HG03280 (cell line): ENCODE measurements at regions not wholly inside any gene's neighbourhood (a gene's known extent, or its start where the extent isn't known, plus 50 kb on each side); places are given as distances from the start of the nearest gene placed in this dataset.
"Not testable (repeated sequence)": the region's sequence is repeated elsewhere in the genome, so short reads cannot be mapped to it uniquely, and the experiment has no call there.

Experiments used
- ATAC-seq: cut with Tn5 transposase; IDR thresholded peaks from one replicate; pipeline ENCODE4 v1.9.1; 2021; ENCODE audit warnings: mild to moderate bottlenecking, moderate library complexity; ENCODE audit not compliant: unreplicated experiment

GRCh38 chr9:30771760-30772159, 1612.7 kb upstream of the ACO1 start:
- no peak for ATAC-seq

GRCh38 chr9:30773427-30773826, 1611.0 kb upstream of the ACO1 start:
- ATAC-seq: no peak

DNA sequence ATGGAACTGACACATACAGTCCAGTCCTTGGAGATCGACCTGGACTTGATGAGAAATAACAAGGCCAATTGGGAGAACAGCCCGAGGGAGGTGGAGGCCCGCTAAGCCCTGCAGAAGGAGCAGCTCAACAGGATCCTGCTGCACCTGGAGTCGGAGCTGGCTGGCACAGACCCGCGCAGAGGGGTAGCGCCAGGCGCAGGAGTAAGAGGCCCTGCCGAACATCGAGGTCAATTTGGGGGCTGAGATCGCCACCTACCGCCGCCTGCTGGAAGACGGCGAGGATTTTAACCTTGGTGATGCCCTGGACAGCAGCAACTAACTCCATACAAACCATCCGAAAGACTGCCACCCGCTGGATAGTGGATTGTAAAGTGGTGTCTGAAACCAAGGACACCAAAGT, 1610.1 kb upstream of the ACO1 start:
- no peak for ATAC-seq

DNA sequence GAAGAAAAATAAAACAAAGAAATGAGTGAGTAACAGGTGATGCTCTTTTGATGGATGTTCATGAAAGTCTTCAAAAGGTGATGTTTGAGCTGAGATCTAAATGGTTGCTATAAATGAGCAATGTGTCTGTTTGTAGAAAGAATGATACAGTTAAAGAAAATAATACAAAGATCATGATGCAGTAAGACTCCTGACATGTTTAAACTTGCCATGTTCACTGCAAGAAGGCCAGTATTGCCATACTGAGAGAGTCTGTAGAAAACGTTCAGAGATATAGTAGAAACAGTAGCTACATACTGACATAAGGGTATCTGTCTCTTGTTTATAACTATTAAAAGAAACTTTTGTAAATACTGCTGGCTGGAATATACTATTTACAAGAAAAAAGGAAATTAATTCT, 1609.2 kb upstream of the ACO1 start:
- no peak for ATAC-seq

- no peak for ATAC-seq
Observed at GRCh38 chr9:30796764-30797163, 1587.7 kb upstream of the ACO1 start.

DNA sequence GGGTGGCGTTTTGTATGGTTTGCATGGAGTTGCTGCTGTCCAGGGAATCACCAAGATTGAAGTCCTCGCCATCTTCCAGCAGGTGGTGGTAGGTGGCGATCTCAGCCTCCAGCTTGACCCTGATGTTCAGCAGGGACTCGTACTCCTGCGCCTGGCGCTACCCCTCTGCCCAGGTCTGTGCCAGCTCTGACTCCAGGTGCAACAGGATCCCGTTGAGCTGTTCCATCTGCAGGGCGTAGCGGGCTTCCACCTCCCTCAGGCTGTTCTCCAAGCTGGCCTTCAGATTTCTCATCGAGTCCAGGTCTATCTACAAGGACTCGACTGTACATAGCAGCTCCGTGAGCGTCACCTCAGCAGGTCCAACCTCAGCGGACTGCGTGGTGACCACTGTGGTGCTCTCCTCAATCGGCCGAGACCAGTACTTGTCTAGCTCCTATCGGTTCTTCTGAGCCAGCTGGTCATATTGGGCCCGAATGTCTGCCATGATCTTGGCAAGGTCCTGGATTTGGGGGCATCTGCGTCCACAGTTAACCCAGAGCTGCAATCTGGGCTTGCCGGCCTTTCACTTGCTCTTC, 1584.8 kb upstream of the ACO1 start:
- ATAC-seq: no peak

- ATAC-seq: no peak
Observed at GRCh38 chr9:30800421-30800820, 1584.0 kb upstream of the ACO1 start.

DNA sequence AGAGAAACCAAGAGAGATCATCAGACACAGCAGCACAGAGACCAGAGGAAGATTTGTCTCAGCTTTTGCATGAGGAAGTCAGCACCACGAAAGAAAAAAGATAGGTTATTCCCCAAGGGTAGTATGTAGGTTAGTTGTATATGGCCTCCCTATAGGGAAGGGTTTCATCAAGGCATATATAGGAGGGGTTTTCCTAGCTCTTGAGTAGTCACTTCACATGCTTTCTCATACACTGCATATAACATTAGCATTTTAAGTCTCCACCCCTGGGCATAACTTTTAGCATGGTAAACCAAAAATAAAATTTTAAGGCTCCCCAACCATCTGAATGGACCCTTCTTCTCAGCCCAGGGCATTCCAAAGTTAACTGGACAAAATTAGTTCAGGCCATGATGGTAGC, 1571.6 kb upstream of the ACO1 start:
- ATAC-seq: no peak

DNA sequence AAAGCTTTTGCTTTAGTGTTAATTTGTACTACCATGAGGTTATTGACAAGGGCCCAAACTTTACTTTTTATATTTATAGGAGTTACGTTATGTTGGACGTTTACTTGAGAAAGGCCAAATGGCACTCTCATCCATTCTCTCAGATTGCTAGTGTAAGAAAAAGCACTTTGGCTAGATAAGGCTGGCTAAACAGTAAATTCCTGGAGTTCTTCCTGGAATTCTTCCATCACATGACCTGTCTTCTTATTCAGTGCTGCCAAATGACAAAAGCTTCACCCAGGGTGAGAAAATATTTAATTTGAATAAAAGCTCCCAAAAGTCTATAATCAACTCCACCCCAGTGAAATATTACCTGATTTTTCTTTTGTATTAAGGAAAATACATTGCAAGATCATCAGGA, 1568.9 kb upstream of the ACO1 start:
- ATAC-seq: no peak

DNA sequence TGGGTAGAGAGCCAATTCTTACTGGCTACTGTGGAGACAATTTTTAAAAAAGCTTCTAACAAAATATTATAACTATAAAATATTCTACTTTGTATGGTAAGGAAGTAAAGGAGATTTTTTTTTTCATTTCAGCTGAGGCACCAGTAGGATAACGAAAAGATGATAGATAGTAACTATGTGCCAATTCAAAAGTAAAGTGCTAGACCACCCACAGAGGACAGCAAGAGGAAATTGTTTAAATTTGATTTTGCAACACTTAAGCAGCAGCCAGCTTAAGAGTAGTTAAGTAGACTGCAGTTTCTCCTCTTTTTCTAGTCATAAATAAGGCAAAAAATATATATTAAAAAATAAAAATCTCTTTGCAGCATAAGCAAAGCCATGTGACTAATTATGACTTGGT, 1539.3 kb upstream of the ACO1 start:
- no peak for ATAC-seq

GRCh38 chr9:30846651-30847050, 1537.8 kb upstream of the ACO1 start:
- no peak for ATAC-seq

GRCh38 chr9:30851600-30851999, 1532.8 kb upstream of the ACO1 start:
- no peak for ATAC-seq

- ATAC-seq: no peak
Observed at GRCh38 chr9:30900706-30901105, 1483.7 kb upstream of the ACO1 start.

DNA sequence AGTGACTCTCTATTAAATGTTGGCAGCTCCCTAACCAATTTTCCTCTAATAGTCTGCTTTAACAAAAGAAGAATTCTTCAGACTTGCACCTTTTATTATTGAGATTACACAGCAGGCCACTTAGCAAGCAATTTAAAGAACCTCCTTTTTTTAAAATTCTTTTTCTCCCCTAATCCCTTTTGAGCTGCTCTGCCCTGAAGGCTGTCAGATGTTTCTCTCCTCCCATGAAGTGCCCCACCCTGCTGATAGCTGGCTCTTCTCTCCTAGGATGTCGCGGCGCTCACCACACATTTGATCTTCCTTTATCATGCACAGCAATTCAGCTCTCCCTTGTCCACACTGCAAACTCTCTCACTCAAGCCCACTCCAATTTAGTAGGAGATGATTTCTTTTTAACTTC, 1471.1 kb upstream of the ACO1 start:
- ATAC-seq: no peak

GRCh38 chr9:30915451-30915850, 1469.0 kb upstream of the ACO1 start:
- ATAC-seq: no peak

- ATAC-seq: no peak
Observed at GRCh38 chr9:30925126-30925525, 1459.3 kb upstream of the ACO1 start.

GRCh38 chr9:30925635-30926034, 1458.8 kb upstream of the ACO1 start:
- no peak for ATAC-seq

DNA sequence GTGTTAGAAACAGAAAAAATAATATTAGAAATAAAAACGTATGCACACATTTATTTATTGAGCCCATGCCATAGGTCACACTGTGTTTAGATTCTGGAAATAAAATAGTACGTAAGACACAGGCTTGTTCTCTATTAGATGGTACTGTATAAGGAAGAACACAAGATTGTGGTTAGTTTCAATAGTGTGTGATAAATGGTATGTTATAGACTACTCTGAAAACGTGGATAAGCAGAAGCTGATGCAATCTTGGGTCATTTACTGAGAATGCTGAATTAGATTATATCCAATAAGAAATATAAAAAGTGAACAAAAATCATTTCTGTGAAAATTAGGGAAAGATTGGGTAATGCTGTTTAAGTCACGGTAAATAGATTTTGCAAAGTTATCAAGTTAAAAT, 1456.4 kb upstream of the ACO1 start:
- no peak for ATAC-seq

DNA sequence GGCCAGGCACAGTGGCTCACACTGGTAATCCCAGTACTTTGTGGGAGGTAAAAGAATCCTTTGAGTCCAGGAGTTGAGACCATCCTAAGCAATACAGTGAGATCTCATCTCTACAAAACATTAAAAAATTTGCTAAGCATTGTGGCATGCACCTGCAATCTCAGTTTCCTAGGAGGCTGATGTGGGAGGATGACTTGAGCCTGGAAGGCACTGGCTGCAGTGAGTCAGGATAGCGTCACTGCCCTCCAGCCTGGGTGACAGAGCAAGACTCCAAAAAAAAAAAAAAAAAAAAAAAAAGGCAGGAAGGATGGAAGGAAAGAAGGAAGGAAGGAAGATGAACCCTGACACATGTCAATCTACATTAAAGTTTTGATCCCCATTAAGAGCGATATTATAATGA, 1452.2 kb upstream of the ACO1 start:
- ATAC-seq: no peak

GRCh38 chr9:30935730-30936129, 1448.7 kb upstream of the ACO1 start:
- ATAC-seq: no peak

DNA sequence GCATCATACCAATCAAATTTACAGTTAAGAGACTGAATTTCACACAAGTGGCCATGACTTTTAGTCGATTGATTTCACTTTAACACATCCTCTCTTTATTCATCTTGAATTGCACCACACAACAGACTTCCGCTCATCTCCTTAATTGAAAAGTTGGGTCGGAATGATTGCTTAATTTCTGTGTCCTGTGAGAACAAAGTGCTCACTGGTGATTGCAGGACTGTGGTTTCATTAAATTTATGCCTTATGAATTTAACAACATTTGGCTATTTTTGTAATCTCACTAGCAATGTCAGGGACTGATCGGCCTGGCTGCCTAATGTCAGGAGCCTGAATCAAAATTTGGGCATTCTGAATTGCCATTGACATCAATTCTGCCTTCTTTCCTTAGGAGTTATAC, 1447.3 kb upstream of the ACO1 start:
- no peak for ATAC-seq

- not testable (repeated sequence) for ATAC-seq
Observed at GRCh38 chr9:30942852-30943251, 1441.6 kb upstream of the ACO1 start.

DNA sequence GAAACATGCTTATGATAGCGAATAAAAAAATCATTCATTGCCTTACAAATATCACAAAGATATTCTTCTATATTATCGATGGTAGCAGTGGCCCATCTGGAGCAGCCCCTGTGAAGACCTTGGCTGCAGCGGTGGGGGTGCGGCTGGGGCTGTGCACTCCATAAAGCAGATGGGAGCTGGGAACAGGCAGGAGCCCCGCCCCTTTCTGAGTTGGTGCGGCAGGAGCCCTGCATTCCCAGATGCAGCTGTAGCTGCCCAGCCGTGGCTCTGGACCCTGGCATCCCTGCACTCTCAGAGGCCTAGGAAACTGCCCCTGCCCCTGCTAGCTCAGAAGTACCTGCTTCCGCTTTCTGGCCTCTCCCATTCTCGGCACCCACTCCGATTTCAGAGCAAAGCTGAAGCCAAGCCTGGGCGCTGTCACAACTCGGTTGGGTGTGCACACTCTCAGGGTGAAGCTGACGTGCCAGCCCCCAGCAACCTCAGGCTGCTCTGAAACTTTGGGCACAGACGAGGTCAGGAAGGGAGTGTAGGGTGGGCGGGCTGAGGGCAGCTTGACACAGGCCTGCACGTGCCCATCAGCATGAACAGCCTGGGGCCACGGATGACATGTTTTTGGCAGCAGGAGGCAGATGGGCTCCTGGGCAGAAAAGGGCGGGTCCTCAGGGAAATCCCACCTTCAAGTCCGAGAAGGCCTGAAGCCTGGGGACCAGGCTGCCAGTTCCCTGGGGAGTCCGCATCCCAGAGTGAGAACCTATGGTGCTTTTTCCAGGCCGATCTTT, 1440.8 kb upstream of the ACO1 start:
- no peak for ATAC-seq
